ENCODE measurements at regions not wholly inside any gene's neighbourhood (a gene's known extent, or its start where the extent isn't known, plus 50 kb on each side); places are given as distances from the start of the nearest gene placed in this dataset.

- no peak overlapping the region for H3K27ac ChIP-seq (ENCODE audit: low read depth)
- no peak overlapping the region for H2AFZ ChIP-seq
- no peaks in the 10 kb centered on the region for H3K4me1 ChIP-seq (ENCODE audit: insufficient read depth)
- no peaks in the 10 kb centered on the region for H3K9me3 Mint-ChIP-seq
- TF ChIP-seq ETS1 (IDR thresholded peaks at IDR 0.05): no peak
- TF ChIP-seq POLR2AphosphoS5 (IDR thresholded peaks at IDR 0.05; ENCODE audit: low read depth): no peak
- no peak for TF ChIP-seq STAT1 (IDR thresholded peaks at IDR 0.05; ENCODE audit: unreplicated experiment)
- no peak for TF ChIP-seq NANOG (IDR thresholded peaks at IDR 0.05; ENCODE audit: borderline replicate concordance)
- no peak for TF ChIP-seq ZNF331 (CRISPR knock-in tag; IDR thresholded peaks at IDR 0.05; ENCODE audit: low read depth)
- no peak for TF ChIP-seq JUNB (IDR thresholded peaks at IDR 0.05; ENCODE audit: unreplicated experiment)
- no peak for TF ChIP-seq CREB1 (CRISPR knock-in tag; IDR thresholded peaks at IDR 0.05; ENCODE audit: low read depth)
- TF ChIP-seq ZNF114 (CRISPR knock-in tag; IDR thresholded peaks at IDR 0.05): no peak
- no peak for TF ChIP-seq EZH2phosphoT487 (IDR thresholded peaks at IDR 0.05; ENCODE audit: unreplicated experiment)
- no peak for TF ChIP-seq EZH2 (IDR thresholded peaks at IDR 0.05; ENCODE audit: low read depth, unreplicated experiment)
- no peak for TF ChIP-seq CTCF (conservative IDR thresholded peaks at IDR 0.05; ENCODE audit: low read depth in 2 of 2)
- no peak for TF ChIP-seq REST (IDR thresholded peaks at IDR 0.05; ENCODE audit: unreplicated experiment)
- TF ChIP-seq ZNF462 (CRISPR knock-in tag; IDR thresholded peaks at IDR 0.05): no peak
- no peak overlapping the region for H3K4me3 ChIP-seq
- H3K27me3 ChIP-seq (ENCODE audit: insufficient read depth): no peaks in the 10 kb centered on the region
- peaks cover 5% of the 10 kb centered on the region; the same call in 2 of the 3 replicates for H3K4me1 Mint-ChIP-seq
- H3K27me3 Mint-ChIP-seq (ENCODE audit: insufficient read depth, low read depth, poor library complexity): peaks cover 2% of the 10 kb centered on the region
- no peaks in the 10 kb centered on the region for H3K9me2 ChIP-seq (ENCODE audit: insufficient read depth)
- no peak overlapping the region for H3K4me2 ChIP-seq
- H3K79me2 ChIP-seq (replicated peaks; ENCODE audit: insufficient read depth): no peaks in the 10 kb centered on the region
- H3K36me3 Mint-ChIP-seq (ENCODE audit: low read depth): 0 out of 3 replicates have a peak, but pooled peaks cover 2% of the 10 kb centered on the region
- no peaks in the 10 kb centered on the region for H3K36me3 ChIP-seq (ENCODE audit: insufficient read depth)
- ATAC-seq (no peak), DNase-seq (ENCODE audit: low spot score) (no peak)
- H3K4me3 Mint-ChIP-seq: no peak overlapping the region
- no peaks in the 10 kb centered on the region for H3F3A ChIP-seq (replicated peaks; ENCODE audit: low read depth)
- H3K27ac Mint-ChIP-seq: no peak overlapping the region
- H4K20me1 ChIP-seq (replicated peaks; ENCODE audit: insufficient read depth): no peaks in the 10 kb centered on the region
These were observed 233.3 kb upstream of the ECI2 start for GRCh38 chr6:4368649-4369048.

Data from GM23338 (cell line).